Adrenal gland (tissue), 9 donors: ENCODE measurements at regions not wholly inside any gene's neighbourhood (a gene's known extent, or its start where the extent isn't known, plus 50 kb on each side); places are given as distances from the start of the nearest gene placed in this dataset.

Experiments used
- DNase-seq, 7 donors: peaks; one replicate each; pipeline ENCODE4 v3.0.0-alpha.2; 2019 to 2020
- H3K27ac ChIP-seq, 5 donors: fragments of 200-600 bp; sonication (generic) in 4 of 5; 1 replicate in 3 of 5; 2 replicates in 2 of 5; pipeline versions ENCODE4 v1.5.1 to v1.8.0; 2016 to 2020; ENCODE audit warnings: mild to moderate bottlenecking in 1 of 5
- H3K27me3 ChIP-seq: fragments of 200-600 bp; 2 replicates; pipeline ENCODE4 v1.8.0; 2021
- H3K36me3 ChIP-seq, 2 donors: fragments of 200-600 bp; replicated peaks in 1 of 2; 1 replicate in 1 of 2; 2 replicates in 1 of 2; pipeline versions ENCODE4 v1.5.1 to v1.8.0; 2018 to 2022
- H3K4me1 ChIP-seq, 2 donors: fragments of 200-600 bp; replicated peaks in 1 of 2; 1 replicate in 1 of 2; 2 replicates in 1 of 2; pipeline versions ENCODE4 v1.5.1 to v1.8.0; 2018 to 2021
- H3K4me3 ChIP-seq, 4 donors: fragments of 200-600 bp; sonication (generic) in 3 of 4; one replicate each; pipeline ENCODE4 v1.5.1; 2016 to 2018
- H3K9me3 ChIP-seq, 3 donors: fragments of 200-600 bp; sonication (generic) in 1 of 3; replicated peaks in 1 of 3; 1 replicate in 2 of 3; 2 replicates in 1 of 3; pipeline versions ENCODE4 v1.5.1 to v1.8.0; 2016 to 2021
- CTCF ChIP-seq, 6 experiments: fragments of 450-650 bp in 4 of 6; fragments of 200-600 bp in 2 of 6; sonication (generic) in 1 of 6; IDR thresholded peaks; 1 replicate in 5 of 6; 2 replicates in 1 of 6; pipeline versions ENCODE4 v1.5.1 to v1.8.0; 2016 to 2021; ENCODE audit warnings: antibody characterized with exemption in 6 of 6, mild to moderate bottlenecking in 2 of 6, moderate library complexity in 1 of 6
- POLR2A ChIP-seq, 2 donors: fragments of 450-650 bp; IDR thresholded peaks; one replicate each; pipeline ENCODE4 v1.6.1; 2017; ENCODE audit warnings: antibody characterized with exemption in 2 of 2, mild to moderate bottlenecking in 2 of 2, moderate library complexity in 1 of 2
- WGBS, 4 donors: extraction: QIAGEN DNeasy Blood & Tissue Kit in 2 of 4; methylation state at CpG; one replicate each; pipeline versions ENCODE4 v1.1.5 to v1.1.7; 2013 to 2017; 5-methylcytosine and 5-hydroxymethylcytosine counted together
- intact Hi-C, 2 donors: fragments of 100-400 bp; cut with DNase I; formaldehyde crosslinking; loops; one replicate each; pipeline versions ENCODE4 v1.14.1 to v1.15.0; 2022 to 2023
- donor health status: healthy with polysubstance abuse.
- donor health status: Bipolar disorder and iron deficiency.
- donor health status: DM: yes; HTN: yes; CAD: no.
- donor health status: DM: no; HTN: no; CAD: no.
- donor health status: DM: no; HTN: no; CAD: no.

DNA sequence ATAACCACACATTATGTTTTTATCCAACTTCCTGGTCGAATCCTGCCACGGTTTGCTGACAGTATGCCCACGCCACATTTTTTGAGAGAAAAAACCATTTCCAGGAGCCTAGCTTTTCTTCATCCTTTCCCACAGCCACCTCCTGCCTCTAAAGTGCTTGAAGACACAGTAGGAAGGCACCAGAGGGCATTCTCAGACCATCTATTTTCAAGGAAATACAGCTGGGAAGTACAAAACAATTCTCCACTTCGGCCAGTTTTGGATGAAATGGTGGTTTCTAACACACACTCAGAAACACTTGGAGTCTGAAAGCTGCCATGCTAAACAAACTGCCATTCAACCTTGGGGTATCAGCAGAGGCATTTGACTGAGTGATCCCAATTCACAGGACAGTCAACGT lies 86.3 kb upstream of the RPS23 start:
- intact Hi-C loops = loop anchor here in 1 of 2 donors (10.0 kb wide), 1 partner anchor 280 kb away; no protein-coding TSS in a partner anchor

DNA sequence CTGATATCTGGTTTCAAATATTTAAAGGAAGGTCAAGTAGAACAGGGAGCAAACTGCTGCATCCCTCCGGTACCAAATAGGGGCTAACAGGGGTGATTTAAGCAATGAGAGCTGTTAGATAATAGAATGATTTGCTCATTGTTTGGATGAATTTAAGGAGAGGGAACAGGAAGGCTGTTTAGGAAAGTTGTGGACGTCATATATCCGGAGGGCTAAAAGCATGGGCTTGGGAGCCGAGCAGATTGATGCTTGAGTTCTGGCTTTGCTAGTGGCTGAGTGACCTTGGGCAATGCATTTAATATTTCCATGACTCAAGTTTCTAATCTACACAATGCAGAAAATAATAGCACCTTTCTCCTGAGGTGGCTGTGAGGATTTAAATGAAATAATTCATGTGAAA lies 85.4 kb upstream of the RPS23 start:
- 48 to 60% (median 53%) methylated on average over 4 of the region's 4 CpGs for WGBS, 4 donors
- H3K9me3 ChIP-seq = no peaks in the 10 kb centered on the region
- peaks cover 5 to 16% of the 10 kb centered on the region in 2 donors for H3K4me1 ChIP-seq
- DNase-seq = no peak
- no peaks in the 10 kb centered on the region for H3K27me3 ChIP-seq
- intact Hi-C loops = loop anchor here in 1 of 2 donors (10.0 kb wide), 1 partner anchor 281 kb away; no protein-coding TSS in a partner anchor
- TF ChIP-seq POLR2A (IDR thresholded peaks at IDR 0.05) (no peak), CTCF (IDR thresholded peaks at IDR 0.05) (no peak)
- no peaks in the 10 kb centered on the region for H3K36me3 ChIP-seq
- no peak overlapping the region for H3K27ac ChIP-seq
- H3K4me3 ChIP-seq = no peak overlapping the region

More for the DNA sequence above, 86.3 kb upstream of the RPS23 start:
- H3K36me3 ChIP-seq = no peaks in the 10 kb centered on the region
- 61 to 71% (median 63%) methylated on average over 4 to 5 of the region's 5 CpGs for WGBS, 4 donors
- H3K4me3 ChIP-seq = no peak overlapping the region
- peak in 3 of 7 donors; percentile 39 to 50 (median 40) for DNase-seq
- H3K9me3 ChIP-seq = no peaks in the 10 kb centered on the region
- no peaks in the 10 kb centered on the region for H3K27me3 ChIP-seq
- no peak overlapping the region for H3K27ac ChIP-seq
- H3K4me1 ChIP-seq = peaks cover 0 to 11% of the 10 kb centered on the region in 2 donors
- TF ChIP-seq CTCF (IDR thresholded peaks at IDR 0.05) = peak in 5 of 6 experiments; percentile 36 to 60 (median 46)
- no peak for TF ChIP-seq POLR2A (IDR thresholded peaks at IDR 0.05)

- Histone ChIP-seq H3K4me1 (peaks cover 9 to 18% of the 10 kb centered on the region in 2 donors), H3K27ac (no peak overlapping the region), H3K27me3 (no peaks in the 10 kb centered on the region), H3K4me3 (no peak overlapping the region), H3K36me3 (no peaks in the 10 kb centered on the region), H3K9me3 (no peaks in the 10 kb centered on the region)
- TF ChIP-seq CTCF (IDR thresholded peaks at IDR 0.05) (no peak), POLR2A (IDR thresholded peaks at IDR 0.05) (no peak)
- WGBS, 4 donors = 69 to 76% (median 71%) methylated on average over 6 of the region's 6 CpGs
- intact Hi-C loops = loop anchor here in 1 of 2 donors (10.0 kb wide), 1 partner anchor 282 kb away; no protein-coding TSS in a partner anchor
- no peak for DNase-seq
These were observed 84.5 kb upstream of the RPS23 start for GRCh38 chr5:82362636-82363035.

GRCh38 chr5:82360022-82360421 lies 81.9 kb upstream of the RPS23 start:
- H3K4me3 ChIP-seq = no peak overlapping the region
- 71 to 91% (median 82%) methylated on average over 3 of the region's 3 CpGs for WGBS, 4 donors
- no peaks in the 10 kb centered on the region for H3K9me3 ChIP-seq
- DNase-seq = no peak
- no peaks in the 10 kb centered on the region for H3K36me3 ChIP-seq
- peaks cover 11 to 37% of the 10 kb centered on the region in 2 donors for H3K4me1 ChIP-seq
- peak overlapping the region in 3 of 5 donors; percentile 11 to 30 (median 23) for H3K27ac ChIP-seq
- TF ChIP-seq CTCF (IDR thresholded peaks at IDR 0.05) (no peak), POLR2A (IDR thresholded peaks at IDR 0.05) (no peak)
- no peaks in the 10 kb centered on the region for H3K27me3 ChIP-seq
- intact Hi-C loops = loop anchor here in 1 of 2 donors (10.0 kb wide), 1 partner anchor 285 kb away; no protein-coding TSS in a partner anchor
